Vagina (tissue), 2 donors: ENCODE measurements at regions not wholly inside any gene's neighbourhood (a gene's known extent, or its start where the extent isn't known, plus 50 kb on each side); places are given as distances from the start of the nearest gene placed in this dataset.

Source experiments
- POLR2AphosphoS5 ChIP-seq, 2 donors: sonication (generic); formaldehyde crosslinking; IDR thresholded peaks; one replicate each; pipeline ENCODE4 v1.9.0; 2017; ENCODE audit warnings: antibody characterized with exemption in 2 of 2, mild to moderate bottlenecking in 2 of 2, low read depth in 1 of 2; ENCODE audit not compliant: insufficient read depth in 1 of 2
- TF ChIP-seq, protein P1 (sequence below), 3 experiments: fragments of 450-650 bp in 2 of 3; fragments of 200-600 bp in 1 of 3; sonication (generic) in 1 of 3; IDR thresholded peaks; one replicate each; pipeline ENCODE4 v1.5.1; 2017 to 2019; ENCODE audit warnings: antibody characterized with exemption in 3 of 3, mild to moderate bottlenecking in 2 of 3, moderate library complexity in 2 of 3

DNA sequence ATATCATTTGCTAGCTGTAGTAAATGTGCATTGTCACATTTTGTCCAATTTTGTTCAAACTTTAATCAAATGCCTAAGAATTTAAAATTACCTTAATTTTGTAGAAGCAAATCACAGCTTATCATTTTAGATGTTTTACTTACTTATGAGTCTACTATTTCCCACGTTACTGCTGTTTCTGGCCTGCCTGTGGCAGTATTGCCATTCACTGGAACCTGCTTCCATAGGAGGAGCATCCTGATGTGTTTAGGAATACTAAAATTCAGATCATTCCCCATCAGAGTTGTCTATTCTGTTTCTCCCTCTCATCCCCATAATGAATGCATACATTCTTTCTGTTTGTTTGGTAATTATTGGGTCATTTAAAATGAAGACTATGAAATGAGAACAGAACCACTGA lies 119.5 kb upstream of the SNRPN start:
- TF ChIP-seq, protein P1, sequence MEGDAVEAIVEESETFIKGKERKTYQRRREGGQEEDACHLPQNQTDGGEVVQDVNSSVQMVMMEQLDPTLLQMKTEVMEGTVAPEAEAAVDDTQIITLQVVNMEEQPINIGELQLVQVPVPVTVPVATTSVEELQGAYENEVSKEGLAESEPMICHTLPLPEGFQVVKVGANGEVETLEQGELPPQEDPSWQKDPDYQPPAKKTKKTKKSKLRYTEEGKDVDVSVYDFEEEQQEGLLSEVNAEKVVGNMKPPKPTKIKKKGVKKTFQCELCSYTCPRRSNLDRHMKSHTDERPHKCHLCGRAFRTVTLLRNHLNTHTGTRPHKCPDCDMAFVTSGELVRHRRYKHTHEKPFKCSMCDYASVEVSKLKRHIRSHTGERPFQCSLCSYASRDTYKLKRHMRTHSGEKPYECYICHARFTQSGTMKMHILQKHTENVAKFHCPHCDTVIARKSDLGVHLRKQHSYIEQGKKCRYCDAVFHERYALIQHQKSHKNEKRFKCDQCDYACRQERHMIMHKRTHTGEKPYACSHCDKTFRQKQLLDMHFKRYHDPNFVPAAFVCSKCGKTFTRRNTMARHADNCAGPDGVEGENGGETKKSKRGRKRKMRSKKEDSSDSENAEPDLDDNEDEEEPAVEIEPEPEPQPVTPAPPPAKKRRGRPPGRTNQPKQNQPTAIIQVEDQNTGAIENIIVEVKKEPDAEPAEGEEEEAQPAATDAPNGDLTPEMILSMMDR (IDR thresholded peaks at IDR 0.05) = no peak
- TF ChIP-seq POLR2AphosphoS5 (IDR thresholded peaks at IDR 0.05; ENCODE audit: insufficient read depth in 1 of 2, low read depth in 1 of 2) = no peak
